Cardiac muscle cell (in vitro differentiated cells and primary cell): ENCODE measurements at regions not wholly inside any gene's neighbourhood (a gene's known extent, or its start where the extent isn't known, plus 50 kb on each side); places are given as distances from the start of the nearest gene placed in this dataset.
A peak's percentile ranks its signal among the peaks of the same experiment; 100 is the strongest.
"Not testable (repeated sequence)": the region's sequence is repeated elsewhere in the genome, so short reads cannot be mapped to it uniquely, and the experiment has no call there.

Experiments used
- DNase-seq, 2 donors: peaks; one replicate each; pipeline versions ENCODE4 v3.0.0 to v3.0.0-alpha.2; 2010 to 2017; ENCODE audit warnings: low read depth in 1 of 2, low spot score in 1 of 2
- H3K27ac ChIP-seq: fragments of 200-600 bp; sonication (generic); 2 replicates; pipeline ENCODE4 v1.5.1; 2016
- H3K27me3 ChIP-seq: fragments of 200-600 bp; sonication (generic); 2 replicates; pipeline ENCODE4 v1.6.0; 2016; ENCODE audit warnings: control low read depth
- H3K36me3 ChIP-seq: fragments of 200-600 bp; sonication (generic); 2 replicates; pipeline ENCODE4 v1.5.1; 2016; ENCODE audit warnings: control low read depth
- H3K4me1 ChIP-seq: fragments of 200-600 bp; sonication (generic); 2 replicates; pipeline ENCODE4 v1.8.1; 2017; ENCODE audit warnings: low read depth, mild to moderate bottlenecking, mixed run types
- H3K4me3 ChIP-seq: fragments of 200-600 bp; sonication (generic); 2 replicates; pipeline ENCODE4 v1.5.1; 2016; ENCODE audit warnings: mild to moderate bottlenecking
- H3K9me3 ChIP-seq: fragments of 200-600 bp; sonication (generic); 2 replicates; pipeline ENCODE4 v1.5.1; 2017; ENCODE audit warnings: low read depth, mild to moderate bottlenecking, control low read depth
- TF ChIP-seq, protein P1 (sequence below): IDR thresholded peaks from 2 replicates; pipeline ENCODE4 v1.5.1; 2012; ENCODE audit warnings: low read depth, mild to moderate bottlenecking, low read length

DNA sequence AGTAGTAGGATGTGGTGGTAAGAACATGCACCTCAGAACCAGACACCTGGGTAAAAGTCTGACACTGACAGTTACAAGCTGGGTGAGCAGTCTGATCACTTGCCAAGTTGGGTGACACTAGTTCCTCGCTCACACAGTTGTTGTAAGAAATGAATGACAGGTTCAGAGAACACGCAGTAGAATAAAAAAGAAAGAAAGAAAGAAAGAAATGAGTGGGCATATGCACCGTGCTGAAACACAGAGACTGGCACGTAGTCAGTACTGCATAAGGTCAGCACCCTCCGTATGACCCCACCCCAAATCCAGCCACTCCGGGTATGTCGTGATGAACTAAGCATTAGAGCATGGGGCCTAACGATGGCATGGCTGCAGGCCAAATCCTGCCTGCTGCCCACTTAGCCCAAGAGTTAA is 90.6 kb downstream of the GLUL start:
- Histone ChIP-seq H3K9me3 (no peaks in the 10 kb centered on the region), H3K4me3 (no peak overlapping the region), H3K4me1 (no peaks in the 10 kb centered on the region), H3K36me3 (no peaks in the 10 kb centered on the region), H3K27me3 (no peaks in the 10 kb centered on the region), H3K27ac (no peak overlapping the region)
- DNase-seq = no peak
- TF ChIP-seq, protein P1, sequence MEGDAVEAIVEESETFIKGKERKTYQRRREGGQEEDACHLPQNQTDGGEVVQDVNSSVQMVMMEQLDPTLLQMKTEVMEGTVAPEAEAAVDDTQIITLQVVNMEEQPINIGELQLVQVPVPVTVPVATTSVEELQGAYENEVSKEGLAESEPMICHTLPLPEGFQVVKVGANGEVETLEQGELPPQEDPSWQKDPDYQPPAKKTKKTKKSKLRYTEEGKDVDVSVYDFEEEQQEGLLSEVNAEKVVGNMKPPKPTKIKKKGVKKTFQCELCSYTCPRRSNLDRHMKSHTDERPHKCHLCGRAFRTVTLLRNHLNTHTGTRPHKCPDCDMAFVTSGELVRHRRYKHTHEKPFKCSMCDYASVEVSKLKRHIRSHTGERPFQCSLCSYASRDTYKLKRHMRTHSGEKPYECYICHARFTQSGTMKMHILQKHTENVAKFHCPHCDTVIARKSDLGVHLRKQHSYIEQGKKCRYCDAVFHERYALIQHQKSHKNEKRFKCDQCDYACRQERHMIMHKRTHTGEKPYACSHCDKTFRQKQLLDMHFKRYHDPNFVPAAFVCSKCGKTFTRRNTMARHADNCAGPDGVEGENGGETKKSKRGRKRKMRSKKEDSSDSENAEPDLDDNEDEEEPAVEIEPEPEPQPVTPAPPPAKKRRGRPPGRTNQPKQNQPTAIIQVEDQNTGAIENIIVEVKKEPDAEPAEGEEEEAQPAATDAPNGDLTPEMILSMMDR = no peak

DNA sequence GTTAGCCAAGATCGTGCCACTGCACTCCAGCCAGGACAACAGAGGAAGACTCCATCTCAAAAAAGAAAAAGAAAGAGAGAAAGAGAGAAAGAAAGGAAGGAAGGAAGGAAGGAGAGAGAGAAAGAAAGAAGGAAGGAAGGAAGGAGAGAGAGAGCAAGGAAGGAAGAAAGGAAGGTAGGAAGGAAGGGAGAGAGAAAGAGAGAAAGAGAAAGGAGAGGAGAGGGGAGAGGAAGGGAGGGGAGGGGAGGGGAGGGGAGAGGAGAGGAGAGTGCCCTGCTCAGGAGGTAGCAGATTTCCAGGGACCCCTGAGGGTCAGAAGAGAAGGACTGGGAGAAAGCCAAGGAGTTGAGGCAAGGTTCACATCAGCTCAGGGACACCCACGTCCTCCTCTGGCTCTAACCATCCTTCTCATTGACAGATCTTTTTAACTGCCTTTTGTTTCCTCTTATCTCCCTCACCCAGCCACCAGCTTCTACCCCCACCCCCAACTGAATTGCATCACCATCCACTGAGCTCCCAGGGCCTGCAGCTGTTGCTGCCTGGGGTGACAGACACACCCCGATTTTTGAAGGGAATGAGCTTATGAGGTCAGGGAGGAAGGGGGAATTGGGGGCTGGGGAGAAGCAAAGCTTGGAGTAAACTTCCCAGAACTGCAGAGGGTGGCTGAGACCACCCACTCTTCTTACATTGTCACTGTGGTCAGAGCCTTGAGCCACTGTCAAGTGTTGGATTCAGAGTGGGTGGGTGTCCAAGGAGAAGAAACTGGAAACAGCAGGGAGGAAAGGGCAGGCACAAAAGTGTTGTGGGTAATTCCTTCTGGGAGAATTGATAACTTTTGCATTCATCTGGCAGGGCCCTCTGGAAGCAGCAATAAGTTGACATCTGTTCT is 91.6 kb downstream of the GLUL start:
- H3K36me3 ChIP-seq = no peaks in the 10 kb centered on the region
- peak in 1 of 2 donors; percentile 73 for DNase-seq
- H3K4me3 ChIP-seq = no peak overlapping the region
- no peaks in the 10 kb centered on the region for H3K27me3 ChIP-seq
- no peaks in the 10 kb centered on the region for H3K9me3 ChIP-seq
- TF ChIP-seq, protein P1 = no peak
- H3K4me1 ChIP-seq = no peaks in the 10 kb centered on the region
- H3K27ac ChIP-seq = no peak overlapping the region

DNA sequence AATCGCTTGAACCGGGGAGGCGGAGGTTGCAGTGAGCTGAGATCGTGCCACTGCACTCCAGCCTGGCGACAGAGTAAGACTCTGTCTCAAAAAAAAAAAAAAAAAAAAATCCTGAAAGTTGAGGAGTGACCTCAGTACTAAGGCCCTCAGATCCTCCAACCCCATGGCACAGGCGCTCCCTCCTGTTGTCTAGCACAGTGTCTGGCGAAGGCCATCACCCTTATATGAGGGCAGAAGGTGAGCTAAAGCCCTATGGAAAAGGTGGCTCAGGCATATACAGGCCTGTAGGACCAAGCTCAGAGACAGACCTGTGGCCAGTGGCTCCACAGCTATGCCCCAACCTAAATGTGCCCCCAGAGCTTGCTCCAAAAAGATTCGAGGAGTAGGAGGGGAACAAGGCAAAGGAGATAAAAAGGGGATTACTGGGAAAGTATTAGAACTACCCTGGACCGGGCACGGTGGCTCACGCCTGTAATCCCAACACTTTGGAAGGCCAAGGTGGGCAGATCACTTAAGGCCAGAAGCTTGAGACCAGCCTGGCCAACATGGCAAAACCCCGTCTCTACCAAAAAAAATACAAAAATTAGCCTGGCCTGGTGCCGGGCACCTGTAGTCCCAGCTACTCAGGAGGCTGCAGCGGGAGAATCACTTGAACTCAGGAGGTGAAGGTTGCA is 92.4 kb downstream of the GLUL start:
- H3K27me3 ChIP-seq, H3K36me3 ChIP-seq, H3K9me3 ChIP-seq, DNase-seq, H3K4me1 ChIP-seq, H3K27ac ChIP-seq, H3K4me3 ChIP-seq: not testable (repeated sequence)

DNA sequence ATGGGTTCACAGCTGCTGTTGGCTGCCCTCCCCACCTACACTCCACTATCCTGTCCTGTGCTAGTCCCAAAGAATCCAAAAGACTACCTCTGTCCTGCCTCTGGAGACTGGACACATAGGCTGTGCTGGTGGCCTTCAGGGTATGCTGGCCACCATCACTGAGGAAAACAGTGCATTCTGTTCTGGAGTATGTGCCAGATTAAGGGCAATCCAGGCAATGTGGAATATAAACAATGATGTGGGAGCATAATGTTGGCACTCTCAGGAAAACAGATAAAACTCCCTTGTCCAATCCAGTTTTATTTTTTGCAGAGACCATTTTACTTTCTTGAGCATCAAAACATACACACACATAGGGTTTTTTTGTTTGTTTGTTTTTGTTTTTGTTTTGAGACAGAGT is 94.3 kb downstream of the GLUL start:
- DNase-seq = no peak
- no peak overlapping the region for H3K27ac ChIP-seq
- no peaks in the 10 kb centered on the region for H3K36me3 ChIP-seq
- H3K9me3 ChIP-seq = no peaks in the 10 kb centered on the region
- H3K27me3 ChIP-seq = no peaks in the 10 kb centered on the region
- no peak overlapping the region for H3K4me3 ChIP-seq
- TF ChIP-seq, protein P1 = no peak
- no peaks in the 10 kb centered on the region for H3K4me1 ChIP-seq

DNA sequence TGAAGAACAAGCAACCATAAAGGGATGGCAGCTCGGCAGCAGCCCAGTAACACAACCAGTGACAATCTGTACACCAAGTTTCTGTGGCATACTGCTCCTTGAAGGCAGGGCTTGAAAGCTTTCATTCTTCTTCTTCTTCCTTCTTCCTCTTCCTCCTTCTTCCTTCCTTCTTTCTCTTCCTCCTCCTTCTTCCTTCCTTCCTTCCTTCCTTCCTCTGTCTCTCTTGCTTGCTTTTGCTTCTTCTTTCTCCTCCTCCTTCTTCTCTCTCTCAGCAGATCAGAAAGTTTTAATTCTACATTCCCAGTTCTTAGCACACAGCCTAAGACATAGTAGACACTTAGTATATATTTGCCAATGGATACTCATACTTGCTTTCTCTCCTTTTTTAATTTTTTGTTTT is 95.9 kb downstream of the GLUL start:
- Histone ChIP-seq H3K4me3 (no peak overlapping the region), H3K27me3 (no peaks in the 10 kb centered on the region), H3K36me3 (no peaks in the 10 kb centered on the region), H3K9me3 (no peaks in the 10 kb centered on the region), H3K27ac (no peak overlapping the region), H3K4me1 (peaks cover under 1% of the 10 kb centered on the region)
- DNase-seq = no peak
- TF ChIP-seq, protein P1 = no peak

DNA sequence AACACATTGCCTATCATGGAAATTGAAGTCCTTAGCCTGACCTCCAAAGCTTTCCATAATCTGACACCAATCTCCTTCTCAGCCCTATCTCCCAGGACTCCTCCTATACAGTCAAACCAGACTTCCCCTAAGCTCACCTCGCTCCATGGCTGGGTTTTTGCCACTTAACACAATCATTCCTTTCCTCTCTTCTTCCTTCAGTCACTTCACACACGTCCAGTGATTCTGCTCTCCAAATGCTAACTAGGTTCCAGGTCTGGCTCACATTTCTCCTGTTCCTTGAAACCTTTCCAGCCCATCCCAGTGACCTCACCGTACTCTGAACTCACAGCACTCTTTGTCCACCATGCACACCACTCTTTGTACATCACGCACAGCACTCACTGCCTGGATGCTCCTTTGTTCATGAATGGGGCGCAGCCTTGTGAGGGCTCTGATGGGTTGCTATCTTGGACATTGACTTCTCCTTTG is 98.4 kb downstream of the GLUL start:
- Histone ChIP-seq H3K36me3 (no peaks in the 10 kb centered on the region), H3K4me1 (peaks cover 9% of the 10 kb centered on the region), H3K27me3 (no peaks in the 10 kb centered on the region), H3K9me3 (no peaks in the 10 kb centered on the region), H3K27ac (no peak overlapping the region), H3K4me3 (no peak overlapping the region)
- TF ChIP-seq, protein P1 = no peak
- DNase-seq = no peak
